H1 (cell line): ENCODE measurements at regions not wholly inside any gene's neighbourhood (a gene's known extent, or its start where the extent isn't known, plus 50 kb on each side); places are given as distances from the start of the nearest gene placed in this dataset.

Experiments used
- CTCF ChIP-seq, 3 experiments: IDR thresholded peaks; 1 replicate in 2 of 3; 2 replicates in 1 of 3; pipeline versions ENCODE4 v1.5.1 to v1.6.1; 2011; ENCODE audit warnings: low read length in 3 of 3, mild to moderate bottlenecking in 3 of 3, inconsistent platforms in 2 of 3, low read depth in 1 of 3, moderate library complexity in 1 of 3; ENCODE audit not compliant: insufficient read depth in 1 of 3; ENCODE audit errors: control extremely low read depth in 1 of 3
- GTF2F1 ChIP-seq: IDR thresholded peaks from 2 replicates; pipeline ENCODE4 v1.6.1; 2012; ENCODE audit warnings: low read depth, low read length, improper control_type of control experiment, borderline replicate concordance
- MAFK ChIP-seq: IDR thresholded peaks from 2 replicates; pipeline ENCODE4 v1.6.1; 2012; ENCODE audit warnings: low read depth, mild to moderate bottlenecking, improper control_type of control experiment, low read length
- RAD21 ChIP-seq, 2 experiments: IDR thresholded peaks in 1 of 2; conservative IDR thresholded peaks in 1 of 2; 2 replicates each; pipeline ENCODE4 v1.6.1; 2011; ENCODE audit warnings: low read depth in 2 of 2, low read length in 2 of 2, improper control_type of control experiment in 1 of 2, inconsistent platforms in 1 of 2, mild to moderate bottlenecking in 1 of 2, moderate library complexity in 1 of 2
- SP4 ChIP-seq: IDR thresholded peaks from 2 replicates; pipeline ENCODE4 v1.6.1; 2012; ENCODE audit warnings: low read length, inconsistent platforms

GRCh38 chr4:20616848-20617247 lies 83.4 kb upstream of the PACRGL start (continued):
- no peak for TF ChIP-seq GTF2F1
- TF ChIP-seq RAD21 (IDR thresholded peaks at IDR 0.05 in 1 of 2, conservative IDR thresholded peaks at IDR 0.05 in 1 of 2; ENCODE audit: low read depth in 2 of 2, low read length in 2 of 2) = no peak
- no peak for TF ChIP-seq MAFK
- TF ChIP-seq SP4 = no peak
- no peak for TF ChIP-seq CTCF (IDR thresholded peaks at IDR 0.05; ENCODE audit: control extremely low read depth in 1 of 3, insufficient read depth in 1 of 3, low read depth in 1 of 3, low read length in 3 of 3)
